Left cardiac atrium (tissue), 4 donors: ENCODE measurements at regions not wholly inside any gene's neighbourhood (a gene's known extent, or its start where the extent isn't known, plus 50 kb on each side); places are given as distances from the start of the nearest gene placed in this dataset.
"Not testable (repeated sequence)": the region's sequence is repeated elsewhere in the genome, so short reads cannot be mapped to it uniquely, and the experiment has no call there.

Experiments used
- ATAC-seq, 2 donors: fragments of 200-7000 bp; cut with Tn5 transposase; one replicate each; pipeline ENCODE4 v1.9.1; 2020; ENCODE audit warnings: mild to moderate bottlenecking in 2 of 2, moderate library complexity in 2 of 2
- DNase-seq: peaks from one replicate; pipeline ENCODE4 v3.0.0-alpha.2; 2020
- intact Hi-C, 2 donors: fragments of 100-400 bp; cut with DNase I; formaldehyde crosslinking; loops; one replicate each; pipeline versions ENCODE4 v1.14.1 to v1.15.1; 2022 to 2023
- donor health status: DM: no; HTN: yes; CAD: no.
- donor health status: DM: no; HTN: yes; CAD: no; lungs with severe emphysema.
- donor health status: DM: yes; HTN: yes; CAD: no.
- donor health status: Dilated cardiomyopathy.

- intact Hi-C loops = no loop called here
- ATAC-seq = peak; percentile 96 to 98
- DNase-seq = peak; percentile 46
These were observed 110.9 kb upstream of the RMP24 start for GRCh38 chr18:35861367-35862118.

DNA sequence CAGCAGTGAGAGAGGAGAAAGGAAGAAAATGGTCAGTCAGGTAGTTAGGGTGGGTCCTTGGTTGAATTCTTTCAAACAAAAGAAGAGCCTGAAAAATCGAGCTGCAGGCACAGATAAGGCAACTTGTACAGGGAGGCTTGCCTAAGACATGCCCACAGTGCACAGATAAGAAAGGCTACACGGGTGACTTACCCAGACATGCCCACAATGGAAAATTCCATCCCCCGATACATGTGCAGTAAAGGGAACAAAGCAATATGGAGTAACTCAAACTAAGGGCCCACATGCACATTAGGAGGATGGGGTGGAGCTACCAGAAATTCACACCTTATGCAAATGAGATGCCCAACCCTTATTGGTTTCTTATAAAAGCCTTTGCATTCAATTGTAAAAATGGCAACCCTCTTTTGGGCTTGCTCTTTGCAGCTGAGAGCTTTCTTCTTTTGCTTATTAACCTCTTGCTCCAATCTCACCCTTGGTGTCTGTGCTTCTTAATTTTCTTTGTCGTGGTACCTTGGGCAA, 110.3 kb upstream of the RMP24 start:
- intact Hi-C loops = no loop called here
- ATAC-seq (peak; percentile 23 to 74), DNase-seq (no peak)

- intact Hi-C loops = no loop called here
- ATAC-seq (no peak), DNase-seq (no peak)
These were observed 107.6 kb upstream of the RMP24 start for GRCh38 chr18:35864916-35865315.

GRCh38 chr18:35868915-35869314, 103.6 kb upstream of the RMP24 start:
- intact Hi-C loops = no loop called here
- no peak for ATAC-seq
- no peak for DNase-seq

DNA sequence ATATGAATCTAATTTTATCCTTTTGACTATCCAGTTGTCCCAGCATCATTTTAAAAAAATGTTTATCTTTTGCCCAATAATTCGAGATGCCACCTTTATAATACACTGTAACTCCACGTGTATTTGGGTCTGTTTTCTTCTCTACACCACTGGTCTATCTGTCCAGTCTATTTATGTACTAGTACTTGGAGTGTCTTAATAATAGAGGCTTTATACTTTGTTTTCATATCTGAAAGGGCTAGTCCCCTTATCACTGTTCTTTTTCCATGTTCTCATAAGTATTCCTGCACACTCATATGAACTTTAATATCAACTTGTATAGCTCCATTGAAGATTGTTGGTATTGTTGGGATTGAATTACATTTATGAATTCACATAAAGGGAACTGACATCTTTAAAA, 101.1 kb upstream of the RMP24 start:
- ATAC-seq (no peak), DNase-seq (no peak)
- intact Hi-C loops = no loop called here

GRCh38 chr18:35875566-35875965, 96.9 kb upstream of the RMP24 start:
- intact Hi-C loops = no loop called here
- no peak for DNase-seq
- no peak for ATAC-seq

GRCh38 chr18:35876243-35876642, 96.2 kb upstream of the RMP24 start:
- ATAC-seq (no peak), DNase-seq (no peak)
- intact Hi-C loops = no loop called here

GRCh38 chr18:35880788-35881455, 91.6 kb upstream of the RMP24 start:
- DNase-seq (no peak), ATAC-seq (no peak)
- intact Hi-C loops = no loop called here

DNA sequence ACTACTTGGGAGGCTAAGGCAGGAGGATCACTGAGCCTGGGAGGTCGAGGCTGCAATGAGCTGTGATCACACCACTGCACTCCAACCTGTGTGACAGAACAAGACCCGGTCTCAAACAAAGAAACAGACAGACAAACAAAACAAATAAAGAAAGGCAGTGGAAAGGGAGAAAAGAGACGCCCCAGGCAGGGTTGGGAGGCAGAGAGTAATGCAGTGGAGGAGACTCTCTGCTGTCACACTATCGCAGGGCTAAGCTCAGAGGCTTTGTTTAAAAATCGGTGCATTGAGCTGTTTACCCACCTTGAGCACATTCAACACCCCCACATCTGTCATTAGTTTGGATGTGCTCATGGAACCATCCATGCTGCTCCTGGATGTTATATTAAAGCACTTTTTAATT, 84.2 kb upstream of the RMP24 start:
- intact Hi-C loops = no loop called here
- no peak for ATAC-seq

GRCh38 chr18:35889677-35890076, 82.8 kb upstream of the RMP24 start:
- intact Hi-C loops = no loop called here
- ATAC-seq (peak in 1 of 2 donors; percentile 73), DNase-seq (no peak)

More for the DNA sequence above, 84.2 kb upstream of the RMP24 start:
- DNase-seq = no peak

- DNase-seq (no peak), ATAC-seq (peak in 1 of 2 donors; percentile 55)
- intact Hi-C loops = no loop called here
These were observed 82.2 kb upstream of the RMP24 start for GRCh38 chr18:35890323-35890722.

DNA sequence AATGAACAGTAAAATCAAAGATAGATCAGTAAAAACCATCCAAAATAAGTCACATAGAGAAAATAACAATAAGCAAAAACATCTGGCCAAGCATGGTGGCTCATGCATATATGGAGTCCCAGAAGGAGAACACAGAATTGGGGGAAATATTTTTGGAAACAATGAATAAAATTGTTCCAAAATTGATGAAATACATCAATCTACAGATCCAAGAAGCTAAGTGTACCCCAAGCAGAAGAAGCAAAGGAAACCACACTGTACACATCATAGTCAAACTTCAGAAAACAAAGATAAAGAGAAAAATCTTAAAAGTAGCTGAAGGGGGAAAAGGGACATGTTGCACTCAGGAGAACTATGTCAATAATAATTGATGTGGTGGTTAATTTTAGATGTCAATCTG, 80.4 kb upstream of the RMP24 start:
- DNase-seq = no peak
- no peak for ATAC-seq
- intact Hi-C loops = no loop called here

DNA sequence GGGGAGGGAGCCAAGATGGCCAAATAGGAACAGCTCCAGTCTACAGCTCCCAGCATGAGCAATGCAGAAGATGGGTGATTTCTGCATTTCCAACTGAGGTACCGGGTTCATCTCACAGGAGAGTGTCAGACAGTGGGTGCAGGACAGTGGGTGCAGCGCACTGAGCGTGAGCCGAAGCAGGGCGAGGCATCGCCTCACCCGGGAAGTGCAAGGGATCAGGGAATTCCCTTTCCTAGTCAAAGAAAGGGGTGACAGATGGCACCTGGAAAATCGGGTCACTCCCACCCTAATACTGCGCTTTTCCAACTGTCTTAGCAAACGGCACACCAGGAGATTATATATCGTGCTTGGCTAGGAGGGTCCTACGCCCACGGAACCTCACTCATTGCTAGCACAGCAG, 75.0 kb upstream of the RMP24 start:
- intact Hi-C loops, ATAC-seq, DNase-seq: not testable (repeated sequence)

GRCh38 chr18:35904389-35905037, 68.0 kb upstream of the RMP24 start:
- intact Hi-C loops = no loop called here
- ATAC-seq (no peak), DNase-seq (no peak)

- intact Hi-C loops = no loop called here
- ATAC-seq = no peak
- DNase-seq = no peak
These were observed 67.0 kb upstream of the RMP24 start for GRCh38 chr18:35905436-35905835.

- intact Hi-C loops, DNase-seq, ATAC-seq: not testable (repeated sequence)
These were observed 66.2 kb upstream of the RMP24 start for GRCh38 chr18:35906291-35906690.

DNA sequence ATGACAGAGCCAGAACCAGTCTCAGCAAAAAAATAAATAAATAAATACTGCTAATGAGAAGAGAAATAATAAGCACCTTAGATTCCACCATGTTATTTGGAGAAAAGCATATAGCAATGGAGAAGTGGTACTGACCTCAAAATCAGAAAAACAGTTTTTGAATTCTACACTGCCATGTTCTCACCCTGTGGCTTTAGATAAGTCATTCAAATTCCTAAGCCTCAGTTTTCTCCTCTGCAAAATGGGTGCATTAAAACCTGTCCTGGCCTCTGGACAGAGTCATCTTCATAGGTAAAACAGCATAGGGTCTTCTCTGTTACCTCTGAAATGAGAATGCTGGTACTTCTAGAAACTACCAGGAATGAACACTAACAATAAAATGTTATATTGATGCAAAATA, 62.2 kb upstream of the RMP24 start:
- no peak for DNase-seq
- ATAC-seq = no peak
- intact Hi-C loops = no loop called here

DNA sequence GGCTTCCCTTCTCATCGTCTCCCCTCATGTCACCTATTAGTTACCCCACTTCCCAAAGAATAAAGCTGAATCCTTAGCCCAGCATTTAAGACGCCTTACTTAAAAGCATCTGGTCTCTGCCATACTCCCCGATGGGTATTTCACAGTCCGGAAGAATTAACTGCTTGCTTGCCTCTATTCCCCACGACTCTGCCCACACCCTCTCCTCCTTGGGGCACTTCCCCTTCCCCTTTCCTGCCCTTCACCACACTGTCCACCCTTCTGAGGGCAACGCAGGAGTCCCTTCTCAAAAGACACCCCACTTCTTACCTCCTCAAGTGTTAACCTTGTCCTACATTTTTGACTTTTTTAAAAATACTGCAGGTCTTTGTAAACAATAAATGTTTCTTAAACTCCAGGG, 60.1 kb upstream of the RMP24 start:
- peak in 1 of 2 donors; percentile 38 for ATAC-seq
- intact Hi-C loops = no loop called here

GRCh38 chr18:35915056-35915455, 57.4 kb upstream of the RMP24 start:
- DNase-seq (no peak), ATAC-seq (no peak)
- intact Hi-C loops = no loop called here

More for the DNA sequence above, 60.1 kb upstream of the RMP24 start:
- DNase-seq = no peak

DNA sequence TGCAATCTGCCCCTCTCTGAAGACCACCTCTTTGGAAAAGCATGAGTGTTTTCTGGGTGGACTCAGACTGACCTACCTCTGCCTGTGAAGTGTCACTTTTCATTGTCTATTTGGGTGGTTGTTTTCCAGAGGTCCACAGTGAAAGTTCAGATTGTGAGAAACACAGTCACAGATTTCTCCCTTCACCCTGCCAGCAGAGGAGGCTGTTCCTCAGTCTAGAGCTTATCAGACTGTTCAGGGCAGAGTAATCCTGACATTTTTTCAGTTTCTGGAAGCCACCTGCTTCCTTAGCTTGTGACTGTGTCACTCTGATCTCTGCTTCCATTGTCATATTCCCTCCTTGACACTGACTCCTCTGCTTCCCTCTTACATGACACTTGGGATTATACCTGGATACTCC, 55.4 kb upstream of the RMP24 start:
- ATAC-seq (no peak), DNase-seq (no peak)
- intact Hi-C loops = no loop called here
